GM12878 (cell line): ENCODE measurements at regions not wholly inside any gene's neighbourhood (a gene's known extent, or its start where the extent isn't known, plus 50 kb on each side); places are given as distances from the start of the nearest gene placed in this dataset.

Source experiments
- ATAC-seq: fragments of 200-7000 bp; cut with Tn5 transposase; 3 replicates; pipeline ENCODE4 v1.9.1; 2020; ENCODE audit warnings: mild to moderate bottlenecking, moderate library complexity
- BruUV-seq: library from RNA; stranded (reverse); fragments of 400-500 nt; replicated peaks from 2 replicates; lab custom pipeline; 2021; lab: Mats Ljungman, UMichigan
- CTCF ChIA-PET: fragments of 300-600 bp; sonication (Branson Sonifier 250); formaldehyde crosslinking; extraction: SDS; loops from one replicate; lab custom pipeline; 2021; ENCODE audit warnings: inconsistent platforms; lab: Yijun Ruan, JAX
- POLR2A ChIA-PET: fragments of 350-600 bp; formaldehyde crosslinking; extraction: SDS; loops from one replicate; lab custom pipeline; 2021; ENCODE audit warnings: inconsistent platforms; lab: Charles Lee
- RAD21 ChIA-PET: fragments of 300-600 bp; sonication (Branson Sonifier 250); formaldehyde crosslinking; loops from one replicate; lab custom pipeline; 2023; ENCODE audit warnings: antibody characterized with exemption; ENCODE audit not compliant: unreplicated experiment; lab: Charles Lee
- SMC1A ChIA-PET: fragments of 300-600 bp; sonication (Branson Sonifier 250); formaldehyde crosslinking; loops from one replicate; lab custom pipeline; 2023; ENCODE audit not compliant: unreplicated experiment, uncharacterized antibody; lab: Charles Lee
- DNase-seq: peaks from one replicate; pipeline ENCODE4 v3.0.0-alpha.2; 2011; ENCODE audit warnings: low read depth, low spot score
- FAIRE-seq: peaks from 3 replicates; lab custom pipeline; 2011; peaks lifted over from hg19 to GRCh38; lab: Jason Lieb, UNC
- H2AFZ ChIP-seq: 2 replicates; pipeline ENCODE4 v1.6.0; 2011; ENCODE audit warnings: low read depth, low read length, control low read depth; ENCODE audit not compliant: control insufficient read depth
- H3K27ac ChIP-seq: 2 replicates; pipeline ENCODE4 v1.5.1; 2011; ENCODE audit warnings: control low read depth; ENCODE audit not compliant: control insufficient read depth, insufficient read depth
- H3K27me3 ChIP-seq, 2 experiments: replicated peaks in 1 of 2; 2 replicates each; pipeline versions ENCODE4 v1.6.0 to v1.6.1; 2011; ENCODE audit warnings: low read length in 1 of 2; ENCODE audit not compliant: control insufficient read depth in 2 of 2, insufficient read depth in 2 of 2
- H3K36me3 ChIP-seq, 2 experiments: 2 replicates each; pipeline ENCODE4 v1.5.1; 2011; ENCODE audit warnings: low read length in 1 of 2; ENCODE audit not compliant: control insufficient read depth in 2 of 2, insufficient read depth in 2 of 2
- H3K4me1 ChIP-seq: 2 replicates; pipeline ENCODE4 v1.6.1; 2011; ENCODE audit warnings: mild to moderate bottlenecking, low read length, moderate library complexity, mixed read lengths; ENCODE audit not compliant: control insufficient read depth, insufficient read depth
- H3K4me2 ChIP-seq: 2 replicates; pipeline ENCODE4 v1.6.0; 2011; ENCODE audit warnings: control low read depth; ENCODE audit not compliant: control insufficient read depth, insufficient read depth
- H3K4me3 ChIP-seq: fragments of 200-600 bp; sonication (generic); 2 replicates; pipeline ENCODE4 v1.5.1; 2016
- H3K79me2 ChIP-seq: 2 replicates; pipeline ENCODE4 v1.6.0; 2011; ENCODE audit warnings: low read length; ENCODE audit not compliant: control insufficient read depth, insufficient read depth
- H3K9ac ChIP-seq: 2 replicates; pipeline ENCODE4 v1.8.0; 2011; ENCODE audit warnings: low read length, control low read depth, mixed read lengths; ENCODE audit not compliant: control insufficient read depth, insufficient read depth
- H3K9me3 ChIP-seq: replicated peaks from 3 replicates; pipeline ENCODE4 v1.5.1; 2011; ENCODE audit warnings: mild to moderate bottlenecking, low read length; ENCODE audit not compliant: control insufficient read depth, insufficient read depth
- H4K20me1 ChIP-seq: 2 replicates; pipeline ENCODE4 v1.6.0; 2011; ENCODE audit not compliant: control insufficient read depth, insufficient read depth
- BCL3 ChIP-seq: IDR thresholded peaks from 2 replicates; pipeline ENCODE4 v1.6.1; 2011; ENCODE audit warnings: borderline replicate concordance, low read depth, mild to moderate bottlenecking, moderate library complexity, low read length; ENCODE audit not compliant: insufficient read depth, poor library complexity, severe bottlenecking
- CREB1 ChIP-seq: IDR thresholded peaks from 2 replicates; pipeline ENCODE4 v1.6.1; 2012; ENCODE audit warnings: low read depth, mild to moderate bottlenecking, inconsistent platforms
- FOXK2 ChIP-seq: fragments of 450-650 bp; IDR thresholded peaks from 2 replicates; pipeline ENCODE4 v1.6.1; 2017; ENCODE audit warnings: mild to moderate bottlenecking, moderate library complexity
- HCFC1 ChIP-seq: fragments of 150-350 bp; IDR thresholded peaks from 2 replicates; pipeline ENCODE4 v1.6.1; 2014; ENCODE audit warnings: low read length
- IRF4 ChIP-seq: IDR thresholded peaks from 2 replicates; pipeline ENCODE4 v1.6.1; 2011; ENCODE audit warnings: low read depth, low read length
- IRF5 ChIP-seq: fragments of 450-650 bp; IDR thresholded peaks from 2 replicates; pipeline ENCODE4 v1.6.1; 2017; ENCODE audit warnings: borderline replicate concordance
- NFIC ChIP-seq: IDR thresholded peaks from 2 replicates; pipeline ENCODE4 v1.6.1; 2012; ENCODE audit warnings: low read depth, mild to moderate bottlenecking, inconsistent platforms, low read length, moderate library complexity
- NFYB ChIP-seq: IDR thresholded peaks from 2 replicates; pipeline ENCODE4 v1.6.1; 2011; ENCODE audit warnings: low read depth, mild to moderate bottlenecking, low read length, improper control_type of control experiment, moderate library complexity; ENCODE audit not compliant: insufficient read depth
- SKIL ChIP-seq: fragments of 450-650 bp; IDR thresholded peaks from 2 replicates; pipeline ENCODE4 v1.6.1; 2017; ENCODE audit warnings: mild to moderate bottlenecking, low read depth, inconsistent platforms; ENCODE audit not compliant: poor library complexity, severe bottlenecking
- SMAD1 ChIP-seq: fragments of 450-650 bp; IDR thresholded peaks from 2 replicates; pipeline ENCODE4 v1.6.1; 2018; ENCODE audit warnings: mild to moderate bottlenecking, low read depth; ENCODE audit not compliant: partially characterized antibody
- STAT3 ChIP-seq: IDR thresholded peaks from 2 replicates; pipeline ENCODE4 v1.6.1; 2011; ENCODE audit warnings: low read depth, low read length, improper control_type of control experiment
- WGBS: methylation state at CpG from one replicate; pipeline ENCODE4 v1.1.6; 2016; ENCODE audit warnings: low lambda C conversion rate; ENCODE audit not compliant: insufficient replicate concordance, insufficient coverage; ENCODE audit errors: missing lambda C conversion rate; 5-methylcytosine and 5-hydroxymethylcytosine counted together
- in situ Hi-C: fragments of 300-500 bp; cut with MboI; formaldehyde crosslinking; loops from 9 replicates; pipeline ENCODE4 v1.14.3; 2018; ENCODE audit warnings: mixed read lengths
- intact Hi-C: fragments of 100-400 bp; cut with micrococcal nuclease; formaldehyde crosslinking; loops from one replicate; pipeline ENCODE4 v1.14.2; 2022; ENCODE audit not compliant: unreplicated experiment
- TF ChIP-seq, protein P1 (sequence below): fragments of 450-650 bp; IDR thresholded peaks from 2 replicates; pipeline ENCODE4 v1.6.1; 2014; ENCODE audit warnings: mild to moderate bottlenecking
- TF ChIP-seq, protein P2 (sequence below): fragments of 450-650 bp; IDR thresholded peaks from 2 replicates; pipeline ENCODE4 v1.6.1; 2017; ENCODE audit warnings: mild to moderate bottlenecking, moderate library complexity

GRCh38 chr2:216293883-216294282 lies 78.4 kb downstream of the MARCHF4 start (continued):
- TF ChIP-seq SKIL: no peak
- TF ChIP-seq HCFC1: no peak
- TF ChIP-seq STAT3: no peak
- TF ChIP-seq NFIC: no peak
- TF ChIP-seq, protein P1, sequence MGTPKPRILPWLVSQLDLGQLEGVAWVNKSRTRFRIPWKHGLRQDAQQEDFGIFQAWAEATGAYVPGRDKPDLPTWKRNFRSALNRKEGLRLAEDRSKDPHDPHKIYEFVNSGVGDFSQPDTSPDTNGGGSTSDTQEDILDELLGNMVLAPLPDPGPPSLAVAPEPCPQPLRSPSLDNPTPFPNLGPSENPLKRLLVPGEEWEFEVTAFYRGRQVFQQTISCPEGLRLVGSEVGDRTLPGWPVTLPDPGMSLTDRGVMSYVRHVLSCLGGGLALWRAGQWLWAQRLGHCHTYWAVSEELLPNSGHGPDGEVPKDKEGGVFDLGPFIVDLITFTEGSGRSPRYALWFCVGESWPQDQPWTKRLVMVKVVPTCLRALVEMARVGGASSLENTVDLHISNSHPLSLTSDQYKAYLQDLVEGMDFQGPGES: no peak

DNA sequence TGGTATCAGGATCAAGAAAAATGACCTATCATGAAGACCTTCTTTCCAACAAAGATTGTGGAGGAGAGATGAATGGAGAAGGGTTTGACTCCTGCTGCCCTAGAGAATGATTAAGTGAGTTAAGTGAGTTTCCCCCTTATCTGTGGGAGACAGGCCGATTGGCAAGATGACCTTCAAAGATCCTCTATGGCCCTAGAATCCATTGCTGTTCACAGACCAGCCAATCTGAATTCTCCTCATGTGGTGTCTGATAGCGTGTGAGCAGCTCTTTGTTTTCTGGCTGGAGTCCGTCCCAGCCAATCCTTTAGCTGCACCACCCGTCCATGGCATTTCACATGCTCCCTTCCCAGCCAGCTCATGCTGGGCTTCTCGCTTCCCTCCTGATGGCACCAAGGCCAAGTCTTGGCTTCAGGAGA lies 79.4 kb downstream of the MARCHF4 start:
- in situ Hi-C loops (no loop called here), intact Hi-C loops (no loop called here)
- H3K27me3 ChIP-seq: 0 out of 4 replicates have a peak, but pooled peaks cover 0 to 2% of the 10 kb centered on the region in 2 experiments
- H3K4me1 ChIP-seq: no peaks in the 10 kb centered on the region
- H3K9ac ChIP-seq: no peak overlapping the region
- DNase-seq (no peak), ATAC-seq (no peak), FAIRE-seq (no peak)
- no peak overlapping the region for H2AFZ ChIP-seq
- SMC1A ChIA-PET: interaction anchor here (1.1 to 1.6 kb wide), 2 partner anchors 17 to 126 kb away, joined by 3 read pairs; no protein-coding TSS in a partner anchor
- CTCF ChIA-PET: interaction anchor here (1.1 kb wide), 1 partner anchor 10 kb away, joined by 9 read pairs; no protein-coding TSS in a partner anchor
- H3K4me3 ChIP-seq: no peak overlapping the region
- RAD21 ChIA-PET: no interaction called here
- POLR2A ChIA-PET: no interaction called here
- H3K36me3 ChIP-seq: no peaks in the 10 kb centered on the region
- H3K9me3 ChIP-seq: no peaks in the 10 kb centered on the region
- H3K4me2 ChIP-seq: no peak overlapping the region
- H3K79me2 ChIP-seq: no peaks in the 10 kb centered on the region
- H4K20me1 ChIP-seq: no peaks in the 10 kb centered on the region
- 1% methylated on average over 5 of the region's 5 CpGs for WGBS
- BruUV-seq: no TSS peak
- H3K27ac ChIP-seq: no peak overlapping the region
- TF ChIP-seq BCL3: no peak
- TF ChIP-seq IRF4: no peak
- TF ChIP-seq IRF5: no peak
- no peak for TF ChIP-seq SMAD1
- TF ChIP-seq, protein P2, sequence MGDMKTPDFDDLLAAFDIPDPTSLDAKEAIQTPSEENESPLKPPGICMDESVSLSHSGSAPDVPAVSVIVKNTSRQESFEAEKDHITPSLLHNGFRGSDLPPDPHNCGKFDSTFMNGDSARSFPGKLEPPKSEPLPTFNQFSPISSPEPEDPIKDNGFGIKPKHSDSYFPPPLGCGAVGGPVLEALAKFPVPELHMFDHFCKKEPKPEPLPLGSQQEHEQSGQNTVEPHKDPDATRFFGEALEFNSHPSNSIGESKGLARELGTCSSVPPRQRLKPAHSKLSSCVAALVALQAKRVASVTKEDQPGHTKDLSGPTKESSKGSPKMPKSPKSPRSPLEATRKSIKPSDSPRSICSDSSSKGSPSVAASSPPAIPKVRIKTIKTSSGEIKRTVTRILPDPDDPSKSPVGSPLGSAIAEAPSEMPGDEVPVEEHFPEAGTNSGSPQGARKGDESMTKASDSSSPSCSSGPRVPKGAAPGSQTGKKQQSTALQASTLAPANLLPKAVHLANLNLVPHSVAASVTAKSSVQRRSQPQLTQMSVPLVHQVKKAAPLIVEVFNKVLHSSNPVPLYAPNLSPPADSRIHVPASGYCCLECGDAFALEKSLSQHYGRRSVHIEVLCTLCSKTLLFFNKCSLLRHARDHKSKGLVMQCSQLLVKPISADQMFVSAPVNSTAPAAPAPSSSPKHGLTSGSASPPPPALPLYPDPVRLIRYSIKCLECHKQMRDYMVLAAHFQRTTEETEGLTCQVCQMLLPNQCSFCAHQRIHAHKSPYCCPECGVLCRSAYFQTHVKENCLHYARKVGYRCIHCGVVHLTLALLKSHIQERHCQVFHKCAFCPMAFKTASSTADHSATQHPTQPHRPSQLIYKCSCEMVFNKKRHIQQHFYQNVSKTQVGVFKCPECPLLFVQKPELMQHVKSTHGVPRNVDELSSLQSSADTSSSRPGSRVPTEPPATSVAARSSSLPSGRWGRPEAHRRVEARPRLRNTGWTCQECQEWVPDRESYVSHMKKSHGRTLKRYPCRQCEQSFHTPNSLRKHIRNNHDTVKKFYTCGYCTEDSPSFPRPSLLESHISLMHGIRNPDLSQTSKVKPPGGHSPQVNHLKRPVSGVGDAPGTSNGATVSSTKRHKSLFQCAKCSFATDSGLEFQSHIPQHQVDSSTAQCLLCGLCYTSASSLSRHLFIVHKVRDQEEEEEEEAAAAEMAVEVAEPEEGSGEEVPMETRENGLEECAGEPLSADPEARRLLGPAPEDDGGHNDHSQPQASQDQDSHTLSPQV: no peak
- TF ChIP-seq FOXK2: no peak
- TF ChIP-seq NFYB: no peak
- TF ChIP-seq CREB1: no peak
